Liver (tissue), 8 donors: ENCODE measurements at regions not wholly inside any gene's neighbourhood (a gene's known extent, or its start where the extent isn't known, plus 50 kb on each side); places are given as distances from the start of the nearest gene placed in this dataset.

Experiments used
- DNase-seq: peaks from one replicate; pipeline ENCODE4 v3.0.0-alpha.2; 2017; ENCODE audit warnings: low spot score
- H3K27ac ChIP-seq, 2 donors: one replicate each; pipeline ENCODE4 v1.7.0; 2013; ENCODE audit warnings: inconsistent platforms in 2 of 2, low read length in 2 of 2, control low read depth in 1 of 2, low read depth in 1 of 2, mild to moderate bottlenecking in 1 of 2
- H3K27me3 ChIP-seq, 4 donors: one replicate each; pipeline versions ENCODE4 v1.6.1 to v1.7.0; 2013; ENCODE audit warnings: low read length in 3 of 4, inconsistent platforms in 1 of 4, mild to moderate bottlenecking in 1 of 4, moderate library complexity in 1 of 4; ENCODE audit not compliant: control insufficient read depth in 4 of 4, insufficient read depth in 4 of 4
- H3K36me3 ChIP-seq, 4 donors: one replicate each; pipeline versions ENCODE4 v1.6.1 to v1.7.0; 2013; ENCODE audit warnings: low read length in 3 of 4, mild to moderate bottlenecking in 3 of 4, low read depth in 1 of 4, moderate library complexity in 1 of 4; ENCODE audit not compliant: control insufficient read depth in 4 of 4, insufficient read depth in 3 of 4
- H3K4me1 ChIP-seq, 4 donors: one replicate each; pipeline versions ENCODE4 v1.6.1 to v1.7.0; 2013; ENCODE audit warnings: low read length in 3 of 4, mild to moderate bottlenecking in 3 of 4, moderate library complexity in 1 of 4; ENCODE audit not compliant: control insufficient read depth in 4 of 4, insufficient read depth in 4 of 4
- H3K4me3 ChIP-seq, 3 donors: one replicate each; pipeline versions ENCODE4 v1.6.1 to v1.7.0; 2013; ENCODE audit warnings: low read length in 3 of 3, control low read depth in 1 of 3, low read depth in 1 of 3, mild to moderate bottlenecking in 1 of 3
- H3K9ac ChIP-seq, 2 donors: one replicate each; pipeline ENCODE4 v1.7.0; 2013; ENCODE audit warnings: low read length in 2 of 2, mild to moderate bottlenecking in 2 of 2, moderate library complexity in 2 of 2, control low read depth in 1 of 2, low read depth in 1 of 2
- H3K9me3 ChIP-seq, 4 donors: one replicate each; pipeline versions ENCODE4 v1.6.1 to v1.7.0; 2013; ENCODE audit warnings: low read length in 3 of 4; ENCODE audit not compliant: control insufficient read depth in 4 of 4
- CTCF ChIP-seq: fragments of 150-350 bp; IDR thresholded peaks from 2 replicates; pipeline ENCODE4 v1.5.1; 2017; ENCODE audit warnings: improper control_type of control experiment, low read depth, low read length; ENCODE audit not compliant: missing input control
- EGR1 ChIP-seq, 2 donors: IDR thresholded peaks; 2 replicates each; pipeline ENCODE4 v1.6.1; 2016 to 2018; ENCODE audit warnings: antibody characterized with exemption in 2 of 2, low read depth in 2 of 2
- FOXA1 ChIP-seq: IDR thresholded peaks from 2 replicates; pipeline ENCODE4 v1.6.1; 2016; ENCODE audit warnings: antibody characterized with exemption
- FOXA2 ChIP-seq: IDR thresholded peaks from 2 replicates; pipeline ENCODE4 v1.6.1; 2016; ENCODE audit warnings: antibody characterized with exemption
- GABPA ChIP-seq, 2 donors: IDR thresholded peaks in 1 of 2; conservative IDR thresholded peaks in 1 of 2; 2 replicates each; pipeline ENCODE4 v1.6.1; 2016; ENCODE audit warnings: antibody characterized with exemption in 2 of 2, mild to moderate bottlenecking in 1 of 2, moderate library complexity in 1 of 2
- HNF4A ChIP-seq, 2 donors: conservative IDR thresholded peaks; 2 replicates each; pipeline ENCODE4 v1.6.1; 2016; ENCODE audit warnings: antibody characterized with exemption in 2 of 2, mild to moderate bottlenecking in 2 of 2
- HNF4G ChIP-seq: IDR thresholded peaks from 2 replicates; pipeline ENCODE4 v1.6.1; 2016; ENCODE audit warnings: antibody characterized with exemption
- JUND ChIP-seq, 2 donors: IDR thresholded peaks; 2 replicates each; pipeline ENCODE4 v1.6.1; 2016; ENCODE audit warnings: antibody characterized with exemption in 2 of 2
- MAX ChIP-seq: IDR thresholded peaks from 2 replicates; pipeline ENCODE4 v1.6.1; 2016; ENCODE audit warnings: antibody characterized with exemption
- REST ChIP-seq: IDR thresholded peaks from 2 replicates; pipeline ENCODE4 v1.6.1; 2016; ENCODE audit warnings: antibody characterized with exemption, mild to moderate bottlenecking
- TAF1 ChIP-seq: conservative IDR thresholded peaks from 2 replicates; pipeline ENCODE4 v1.6.1; 2016; ENCODE audit warnings: antibody characterized with exemption, mild to moderate bottlenecking
- YY1 ChIP-seq: IDR thresholded peaks from 2 replicates; pipeline ENCODE4 v1.6.1; 2016; ENCODE audit warnings: antibody characterized with exemption, mild to moderate bottlenecking
- WGBS: extraction: QIAGEN DNeasy Blood & Tissue Kit; methylation state at CpG from one replicate; pipeline ENCODE4 v1.1.7; 2013; 5-methylcytosine and 5-hydroxymethylcytosine counted together
- TF ChIP-seq, protein P1 (sequence below): IDR thresholded peaks from 2 replicates; pipeline ENCODE4 v1.6.1; 2016; ENCODE audit warnings: antibody characterized with exemption
- donor health status: healthy.
- donor health status: healthy.
- donor health status: healthy.
- donor health status: healthy.
- donor health status: healthy.

DNA sequence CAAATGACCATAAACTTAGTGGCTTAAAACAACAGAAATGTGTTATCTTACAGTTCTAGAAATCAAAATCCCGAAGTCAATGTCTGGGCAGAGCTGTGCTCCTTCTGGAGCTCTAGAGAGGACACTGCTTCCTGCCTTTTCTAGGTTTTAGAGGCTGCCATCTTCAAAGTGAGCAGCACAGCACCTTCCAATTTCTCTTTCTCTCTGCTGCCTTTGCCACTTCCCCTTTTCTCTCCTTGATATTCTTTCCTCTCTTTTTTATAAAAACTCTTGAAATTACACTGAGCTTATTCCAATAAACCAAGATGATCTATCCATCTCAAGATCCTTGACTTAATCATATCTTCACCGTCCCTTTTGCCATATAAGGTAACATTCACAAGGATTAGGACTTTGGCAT is 616.9 kb downstream of the PLPP3 start:
- Histone ChIP-seq H3K9ac (no peak overlapping the region), H3K27me3 (no peaks in the 10 kb centered on the region), H3K4me3 (no peak overlapping the region), H3K27ac (no peak overlapping the region), H3K9me3 (no peaks in the 10 kb centered on the region), H3K36me3 (no peaks in the 10 kb centered on the region), H3K4me1 (no peaks in the 10 kb centered on the region)
- TF ChIP-seq CTCF, result no peak
- TF ChIP-seq HNF4G, result no peak
- TF ChIP-seq FOXA1, result no peak
- WGBS, result 82% methylated on average over 2 of the region's 2 CpGs
- no peak for DNase-seq

GRCh38 chr1:55959136-55959548 is 620.2 kb downstream of the PLPP3 start:
- WGBS, result 76% methylated on average over 3 of the region's 3 CpGs
- Histone ChIP-seq H3K36me3 (no peaks in the 10 kb centered on the region), H3K27ac (no peak overlapping the region), H3K4me3 (no peak overlapping the region), H3K4me1 (no peaks in the 10 kb centered on the region), H3K27me3 (no peaks in the 10 kb centered on the region), H3K9me3 (no peaks in the 10 kb centered on the region), H3K9ac (no peak overlapping the region)
- DNase-seq, result no peak
- TF ChIP-seq CTCF (no peak), HNF4G (no peak), TAF1 (no peak), FOXA2 (no peak), MAX (no peak), HNF4A (conservative IDR thresholded peaks at IDR 0.05) (no peak), EGR1 (IDR thresholded peaks at IDR 0.05; ENCODE audit: low read depth in 2 of 2) (no peak), YY1 (no peak), FOXA1 (no peak), JUND (IDR thresholded peaks at IDR 0.05) (no peak), REST (no peak), GABPA (IDR thresholded peaks at IDR 0.05 in 1 of 2, conservative IDR thresholded peaks at IDR 0.05 in 1 of 2) (no peak)
- TF ChIP-seq, protein P1, sequence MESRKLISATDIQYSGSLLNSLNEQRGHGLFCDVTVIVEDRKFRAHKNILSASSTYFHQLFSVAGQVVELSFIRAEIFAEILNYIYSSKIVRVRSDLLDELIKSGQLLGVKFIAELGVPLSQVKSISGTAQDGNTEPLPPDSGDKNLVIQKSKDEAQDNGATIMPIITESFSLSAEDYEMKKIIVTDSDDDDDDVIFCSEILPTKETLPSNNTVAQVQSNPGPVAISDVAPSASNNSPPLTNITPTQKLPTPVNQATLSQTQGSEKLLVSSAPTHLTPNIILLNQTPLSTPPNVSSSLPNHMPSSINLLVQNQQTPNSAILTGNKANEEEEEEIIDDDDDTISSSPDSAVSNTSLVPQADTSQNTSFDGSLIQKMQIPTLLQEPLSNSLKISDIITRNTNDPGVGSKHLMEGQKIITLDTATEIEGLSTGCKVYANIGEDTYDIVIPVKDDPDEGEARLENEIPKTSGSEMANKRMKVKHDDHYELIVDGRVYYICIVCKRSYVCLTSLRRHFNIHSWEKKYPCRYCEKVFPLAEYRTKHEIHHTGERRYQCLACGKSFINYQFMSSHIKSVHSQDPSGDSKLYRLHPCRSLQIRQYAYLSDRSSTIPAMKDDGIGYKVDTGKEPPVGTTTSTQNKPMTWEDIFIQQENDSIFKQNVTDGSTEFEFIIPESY, result no peak
